Neutrophil (primary cell): ENCODE measurements at regions not wholly inside any gene's neighbourhood (a gene's known extent, or its start where the extent isn't known, plus 50 kb on each side); places are given as distances from the start of the nearest gene placed in this dataset.
"Not testable (repeated sequence)": the region's sequence is repeated elsewhere in the genome, so short reads cannot be mapped to it uniquely, and the experiment has no call there.

Experiments used
- H3K27ac ChIP-seq: fragments of 200-600 bp; sonication (generic); 2 replicates; pipeline ENCODE4 v1.5.1; 2016; ENCODE audit warnings: mild to moderate bottlenecking, moderate library complexity
- H3K27me3 ChIP-seq: fragments of 200-600 bp; sonication (generic); 2 replicates; pipeline ENCODE4 v1.6.0; 2016; ENCODE audit warnings: mild to moderate bottlenecking
- H3K36me3 ChIP-seq: fragments of 200-600 bp; sonication (generic); 2 replicates; pipeline ENCODE4 v1.5.1; 2017
- H3K4me1 ChIP-seq, 2 experiments: fragments of 200-600 bp in 1 of 2; sonication (generic) in 1 of 2; 1 replicate in 1 of 2; 2 replicates in 1 of 2; pipeline versions ENCODE4 v1.5.1 to v1.6.1; 2013 to 2016; ENCODE audit warnings: low read depth in 1 of 2, low read length in 1 of 2, mild to moderate bottlenecking in 1 of 2, moderate library complexity in 1 of 2; ENCODE audit not compliant: control insufficient read depth in 1 of 2, insufficient read depth in 1 of 2
- H3K4me3 ChIP-seq, 2 experiments: fragments of 200-600 bp in 1 of 2; sonication (generic) in 1 of 2; 1 replicate in 1 of 2; 2 replicates in 1 of 2; pipeline ENCODE4 v1.5.1; 2013 to 2016; ENCODE audit warnings: low read depth in 1 of 2, low read length in 1 of 2, mild to moderate bottlenecking in 1 of 2, moderate library complexity in 1 of 2
- H3K9me3 ChIP-seq: fragments of 200-600 bp; sonication (generic); 2 replicates; pipeline ENCODE4 v1.5.1; 2016
- CTCF ChIP-seq: fragments of 200-600 bp; sonication (generic); IDR thresholded peaks from 2 replicates; pipeline ENCODE4 v1.5.1; 2016; ENCODE audit warnings: antibody characterized with exemption

- H3K4me1 ChIP-seq, result peaks cover 12 to 15% of the 10 kb centered on the region in 2 experiments
- no peaks in the 10 kb centered on the region for H3K9me3 ChIP-seq
- H3K27me3 ChIP-seq, result no peaks in the 10 kb centered on the region
- no peaks in the 10 kb centered on the region for H3K36me3 ChIP-seq
- TF ChIP-seq CTCF, result no peak
- no peak overlapping the region for H3K27ac ChIP-seq
- no peak overlapping the region for H3K4me3 ChIP-seq
These were observed 103.1 kb upstream of the DAZL start for GRCh38 chr3:16708285-16708684.

GRCh38 chr3:16711691-16712090 lies 106.5 kb upstream of the DAZL start:
- not testable (repeated sequence) for H3K36me3 ChIP-seq, H3K27me3 ChIP-seq, H3K9me3 ChIP-seq, H3K4me1 ChIP-seq, H3K4me3 ChIP-seq, H3K27ac ChIP-seq

GRCh38 chr3:16715281-16715680 lies 110.1 kb upstream of the DAZL start:
- no peak for TF ChIP-seq CTCF
- Histone ChIP-seq H3K9me3 (no peaks in the 10 kb centered on the region), H3K27me3 (no peaks in the 10 kb centered on the region), H3K36me3 (no peaks in the 10 kb centered on the region), H3K27ac (no peak overlapping the region), H3K4me3 (no peak overlapping the region), H3K4me1 (no peaks in the 10 kb centered on the region)

- Histone ChIP-seq H3K9me3 (no peaks in the 10 kb centered on the region), H3K36me3 (no peaks in the 10 kb centered on the region), H3K27ac (no peak overlapping the region), H3K27me3 (no peaks in the 10 kb centered on the region), H3K4me3 (no peak overlapping the region), H3K4me1 (no peaks in the 10 kb centered on the region)
- TF ChIP-seq CTCF, result no peak
These were observed 114.2 kb upstream of the DAZL start for GRCh38 chr3:16719426-16719825.

GRCh38 chr3:16720367-16720940 lies 115.2 kb upstream of the DAZL start:
- H3K27ac ChIP-seq, result no peak overlapping the region

GRCh38 chr3:16721494-16721893 lies 116.3 kb upstream of the DAZL start:
- TF ChIP-seq CTCF, result no peak
- no peak overlapping the region for H3K27ac ChIP-seq
- no peaks in the 10 kb centered on the region for H3K9me3 ChIP-seq
- no peaks in the 10 kb centered on the region for H3K4me1 ChIP-seq
- no peaks in the 10 kb centered on the region for H3K36me3 ChIP-seq
- no peak overlapping the region for H3K4me3 ChIP-seq
- no peaks in the 10 kb centered on the region for H3K27me3 ChIP-seq

More at GRCh38 chr3:16720367-16720940, 115.2 kb upstream of the DAZL start:
- Histone ChIP-seq H3K36me3 (no peaks in the 10 kb centered on the region), H3K4me3 (no peak overlapping the region), H3K27me3 (no peaks in the 10 kb centered on the region), H3K9me3 (no peaks in the 10 kb centered on the region), H3K4me1 (no peaks in the 10 kb centered on the region)
- no peak for TF ChIP-seq CTCF
